H1 (cell line): ENCODE measurements at regions not wholly inside any gene's neighbourhood (a gene's known extent, or its start where the extent isn't known, plus 50 kb on each side); places are given as distances from the start of the nearest gene placed in this dataset.

ENCODE experiments used
- CREB1 ChIP-seq: IDR thresholded peaks from 2 replicates; pipeline ENCODE4 v1.6.1; 2012; ENCODE audit warnings: inconsistent platforms
- MAFK ChIP-seq: IDR thresholded peaks from 2 replicates; pipeline ENCODE4 v1.6.1; 2012; ENCODE audit warnings: low read depth, mild to moderate bottlenecking, improper control_type of control experiment, low read length
- POLR2A ChIP-seq, 2 experiments: IDR thresholded peaks; 1 replicate in 1 of 2; 2 replicates in 1 of 2; pipeline ENCODE4 v1.6.1; 2011; ENCODE audit warnings: low read depth in 2 of 2, low read length in 2 of 2, mild to moderate bottlenecking in 2 of 2; ENCODE audit errors: control extremely low read depth in 1 of 2
- RFX5 ChIP-seq: IDR thresholded peaks from 2 replicates; pipeline ENCODE4 v1.6.1; 2011; ENCODE audit warnings: low read depth, low read length, improper control_type of control experiment, borderline replicate concordance
- RXRA ChIP-seq: IDR thresholded peaks from 2 replicates; pipeline ENCODE4 v1.6.1; 2011; ENCODE audit warnings: low read depth, mild to moderate bottlenecking, low read length, moderate library complexity; ENCODE audit not compliant: insufficient read depth
- USF2 ChIP-seq: IDR thresholded peaks from 2 replicates; pipeline ENCODE4 v1.6.1; 2011; ENCODE audit warnings: low read length, improper control_type of control experiment
- TF ChIP-seq, protein P1 (sequence below), 3 experiments: IDR thresholded peaks; 1 replicate in 2 of 3; 2 replicates in 1 of 3; pipeline versions ENCODE4 v1.5.1 to v1.6.1; 2011; ENCODE audit warnings: low read length in 3 of 3, mild to moderate bottlenecking in 3 of 3, inconsistent platforms in 2 of 3, low read depth in 1 of 3, moderate library complexity in 1 of 3; ENCODE audit not compliant: insufficient read depth in 1 of 3; ENCODE audit errors: control extremely low read depth in 1 of 3

DNA sequence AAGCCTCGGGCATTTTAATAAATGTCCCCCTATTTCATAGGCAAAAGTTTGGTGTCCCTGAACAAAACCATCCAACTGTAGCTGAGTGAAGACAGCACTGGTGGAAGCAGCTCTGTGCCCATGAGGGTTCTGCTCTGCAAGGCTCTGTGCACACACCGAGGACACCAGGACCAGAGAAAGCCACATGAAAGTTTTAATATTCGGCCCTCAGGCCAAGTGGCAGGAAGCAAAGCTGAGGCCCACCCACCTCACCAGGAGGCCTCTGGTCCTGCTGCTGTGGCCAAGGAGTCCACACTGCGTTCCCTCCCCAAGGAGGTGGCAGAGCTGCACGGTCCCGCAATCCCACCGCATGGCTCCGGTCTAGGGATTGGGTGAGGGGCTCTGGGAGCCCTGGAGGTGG, 62.6 kb upstream of the RPS6KA2 start:
- no peak for TF ChIP-seq POLR2A (IDR thresholded peaks at IDR 0.05; ENCODE audit: control extremely low read depth in 1 of 2, low read depth in 2 of 2, low read length in 2 of 2)
- TF ChIP-seq, protein P1, sequence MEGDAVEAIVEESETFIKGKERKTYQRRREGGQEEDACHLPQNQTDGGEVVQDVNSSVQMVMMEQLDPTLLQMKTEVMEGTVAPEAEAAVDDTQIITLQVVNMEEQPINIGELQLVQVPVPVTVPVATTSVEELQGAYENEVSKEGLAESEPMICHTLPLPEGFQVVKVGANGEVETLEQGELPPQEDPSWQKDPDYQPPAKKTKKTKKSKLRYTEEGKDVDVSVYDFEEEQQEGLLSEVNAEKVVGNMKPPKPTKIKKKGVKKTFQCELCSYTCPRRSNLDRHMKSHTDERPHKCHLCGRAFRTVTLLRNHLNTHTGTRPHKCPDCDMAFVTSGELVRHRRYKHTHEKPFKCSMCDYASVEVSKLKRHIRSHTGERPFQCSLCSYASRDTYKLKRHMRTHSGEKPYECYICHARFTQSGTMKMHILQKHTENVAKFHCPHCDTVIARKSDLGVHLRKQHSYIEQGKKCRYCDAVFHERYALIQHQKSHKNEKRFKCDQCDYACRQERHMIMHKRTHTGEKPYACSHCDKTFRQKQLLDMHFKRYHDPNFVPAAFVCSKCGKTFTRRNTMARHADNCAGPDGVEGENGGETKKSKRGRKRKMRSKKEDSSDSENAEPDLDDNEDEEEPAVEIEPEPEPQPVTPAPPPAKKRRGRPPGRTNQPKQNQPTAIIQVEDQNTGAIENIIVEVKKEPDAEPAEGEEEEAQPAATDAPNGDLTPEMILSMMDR (IDR thresholded peaks at IDR 0.05; ENCODE audit: control extremely low read depth in 1 of 3, insufficient read depth in 1 of 3, low read depth in 1 of 3, low read length in 3 of 3), result no peak
- TF ChIP-seq RXRA, result no peak
- no peak for TF ChIP-seq RFX5
- no peak for TF ChIP-seq MAFK
- TF ChIP-seq USF2, result no peak
- no peak for TF ChIP-seq CREB1
